DOHH2 (cell line): ENCODE measurements at regions not wholly inside any gene's neighbourhood (a gene's known extent, or its start where the extent isn't known, plus 50 kb on each side); places are given as distances from the start of the nearest gene placed in this dataset.
"Not testable (repeated sequence)": the region's sequence is repeated elsewhere in the genome, so short reads cannot be mapped to it uniquely, and the experiment has no call there.

Source experiments
- H3F3A ChIP-seq: fragments of 200-600 bp; sonication (generic), shearing (Covaris generic); 2 replicates; pipeline ENCODE4 v1.6.0; 2016; ENCODE audit warnings: antibody characterized with exemption, mild to moderate bottlenecking; ENCODE audit not compliant: control insufficient read depth, insufficient read depth
- H3K27ac ChIP-seq: fragments of 200-600 bp; sonication (generic); 2 replicates; pipeline ENCODE4 v1.5.1; 2014; ENCODE audit warnings: low read depth, mild to moderate bottlenecking, low read length, moderate library complexity
- H3K27me3 ChIP-seq: fragments of 200-600 bp; sonication (generic); 2 replicates; pipeline ENCODE4 v1.6.1; 2014; ENCODE audit warnings: mild to moderate bottlenecking, low read length, mixed read lengths; ENCODE audit not compliant: control insufficient read depth
- H3K36me3 ChIP-seq: fragments of 200-600 bp; sonication (generic); 2 replicates; pipeline ENCODE4 v1.6.1; 2014; ENCODE audit warnings: mild to moderate bottlenecking, low read length, moderate library complexity, mixed read lengths; ENCODE audit not compliant: control insufficient read depth
- H3K4me1 ChIP-seq: fragments of 200-600 bp; sonication (generic); 2 replicates; pipeline ENCODE4 v1.6.1; 2014; ENCODE audit warnings: mild to moderate bottlenecking, low read length, mixed read lengths; ENCODE audit not compliant: control insufficient read depth
- H3K4me2 ChIP-seq: fragments of 200-600 bp; sonication (generic); 2 replicates; pipeline ENCODE4 v1.6.0; 2014; ENCODE audit warnings: mild to moderate bottlenecking, low read length, moderate library complexity
- H3K4me3 ChIP-seq: fragments of 200-600 bp; sonication (generic); 2 replicates; pipeline ENCODE4 v1.5.1; 2014; ENCODE audit warnings: mild to moderate bottlenecking, low read length, mixed read lengths
- H3K79me2 ChIP-seq: fragments of 200-600 bp; sonication (generic); 2 replicates; pipeline ENCODE4 v1.6.1; 2014; ENCODE audit warnings: mild to moderate bottlenecking, low read length, mixed read lengths; ENCODE audit not compliant: control insufficient read depth
- H3K9me2 ChIP-seq: fragments of 200-600 bp; sonication (generic); replicated peaks from 2 replicates; pipeline ENCODE4 v1.6.1; 2014; ENCODE audit warnings: mild to moderate bottlenecking, low read length, mixed read lengths; ENCODE audit not compliant: control insufficient read depth
- H3K9me3 ChIP-seq: fragments of 200-600 bp; sonication (generic); 2 replicates; pipeline ENCODE4 v1.6.1; 2014; ENCODE audit warnings: antibody characterized with exemption, low read length, mixed read lengths; ENCODE audit not compliant: control insufficient read depth, insufficient read depth
- H4K20me1 ChIP-seq: fragments of 200-600 bp; sonication (generic); 2 replicates; pipeline ENCODE4 v1.6.0; 2014; ENCODE audit warnings: low read depth, mild to moderate bottlenecking, antibody characterized with exemption, low read length, moderate library complexity; ENCODE audit not compliant: control insufficient read depth, insufficient read depth
- CTCF ChIP-seq: fragments of 200-600 bp; sonication (generic); IDR thresholded peaks from one replicate; pipeline ENCODE4 v1.5.1; 2014; ENCODE audit warnings: antibody characterized with exemption, mild to moderate bottlenecking, low read depth, low read length; ENCODE audit not compliant: poor library complexity, severe bottlenecking
- EZH2phosphoT487 ChIP-seq: fragments of 200-600 bp; sonication (generic); IDR thresholded peaks from 2 replicates; pipeline ENCODE4 v1.6.1; 2017; ENCODE audit warnings: borderline replicate concordance, mild to moderate bottlenecking, antibody characterized with exemption, low read length, moderate library complexity, mixed read lengths

- H3K9me2 ChIP-seq, result no peaks in the 10 kb centered on the region
- no peaks in the 10 kb centered on the region for H3K9me3 ChIP-seq
- H4K20me1 ChIP-seq, result no peaks in the 10 kb centered on the region
- TF ChIP-seq CTCF, result no peak
- no peak for TF ChIP-seq EZH2phosphoT487
- H3K36me3 ChIP-seq, result no peaks in the 10 kb centered on the region
- H3K79me2 ChIP-seq, result no peaks in the 10 kb centered on the region
- no peaks in the 10 kb centered on the region for H3F3A ChIP-seq
- H3K27ac ChIP-seq, result no peak overlapping the region
- no peak overlapping the region for H3K4me2 ChIP-seq
- no peak overlapping the region for H3K4me3 ChIP-seq
- no peaks in the 10 kb centered on the region for H3K27me3 ChIP-seq
- no peaks in the 10 kb centered on the region for H3K4me1 ChIP-seq
Observed at GRCh38 chr19:28632371-28633080, 580.4 kb downstream of the UQCRFS1 start.

GRCh38 chr19:28631961-28632360, 581.0 kb downstream of the UQCRFS1 start:
- H3K27ac ChIP-seq, result no peak overlapping the region
- H3K4me1 ChIP-seq, result no peaks in the 10 kb centered on the region
- H4K20me1 ChIP-seq, result no peaks in the 10 kb centered on the region
- no peaks in the 10 kb centered on the region for H3K27me3 ChIP-seq
- H3K9me3 ChIP-seq, result no peaks in the 10 kb centered on the region
- H3K9me2 ChIP-seq, result no peaks in the 10 kb centered on the region
- TF ChIP-seq EZH2phosphoT487 (no peak), CTCF (no peak)
- H3K79me2 ChIP-seq, result no peaks in the 10 kb centered on the region
- no peak overlapping the region for H3K4me3 ChIP-seq
- no peaks in the 10 kb centered on the region for H3K36me3 ChIP-seq
- H3K4me2 ChIP-seq, result no peak overlapping the region
- H3F3A ChIP-seq, result no peaks in the 10 kb centered on the region

GRCh38 chr19:28627669-28628068, 585.3 kb downstream of the UQCRFS1 start:
- Histone ChIP-seq H3K4me1 (no peaks in the 10 kb centered on the region), H3K79me2 (no peaks in the 10 kb centered on the region), H3K4me2 (no peak overlapping the region), H3K9me3 (no peaks in the 10 kb centered on the region), H3K27ac (no peak overlapping the region), H3K9me2 (no peaks in the 10 kb centered on the region), H4K20me1 (no peaks in the 10 kb centered on the region), H3K36me3 (no peaks in the 10 kb centered on the region), H3K27me3 (no peaks in the 10 kb centered on the region), H3K4me3 (no peak overlapping the region), H3F3A (no peaks in the 10 kb centered on the region)
- TF ChIP-seq CTCF (no peak), EZH2phosphoT487 (no peak)

GRCh38 chr19:28626407-28626806, 586.5 kb downstream of the UQCRFS1 start:
- not testable (repeated sequence) for H3F3A ChIP-seq, H3K4me1 ChIP-seq, H3K4me3 ChIP-seq, H3K9me2 ChIP-seq, H3K9me3 ChIP-seq, H3K27me3 ChIP-seq, H3K27ac ChIP-seq, H3K4me2 ChIP-seq, H3K79me2 ChIP-seq, H3K36me3 ChIP-seq, H4K20me1 ChIP-seq
